ENCODE measurements at regions not wholly inside any gene's neighbourhood (a gene's known extent, or its start where the extent isn't known, plus 50 kb on each side); places are given as distances from the start of the nearest gene placed in this dataset.

DNA sequence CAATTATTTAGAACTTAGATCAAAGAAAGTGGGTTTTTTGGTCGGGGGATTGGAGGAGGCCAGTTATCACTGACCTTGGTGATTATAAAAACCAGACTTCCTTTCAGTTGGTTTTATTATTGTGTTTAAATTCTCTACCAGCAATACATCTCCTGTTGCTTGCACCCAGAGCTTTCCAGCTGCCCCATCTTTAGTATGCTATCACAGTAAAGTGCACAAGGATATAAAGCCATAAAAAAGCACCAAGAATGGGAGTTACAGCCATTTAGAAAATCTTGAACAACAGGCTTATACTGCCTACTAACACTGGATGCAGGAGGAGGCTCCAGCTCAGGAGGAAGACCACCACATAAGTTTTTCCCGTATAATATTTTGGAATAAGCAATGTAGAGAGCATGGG, 148.7 kb upstream of the OSR1 start:
- TF ChIP-seq SCRT2 (tag by site-specific recombination; IDR thresholded peaks at IDR 0.05), result 0 out of 2 replicates have a peak, but pooled peaks have one; percentile 18
- TF ChIP-seq ZNF530 (tag by site-specific recombination; IDR thresholded peaks at IDR 0.05; ENCODE audit: low read depth), result no peak
- TF ChIP-seq ZBTB1 (tag by site-specific recombination; IDR thresholded peaks at IDR 0.05), result no peak
- Histone ChIP-seq H3K36me3 (ENCODE audit: control insufficient read depth in 2 of 2, insufficient read depth in 1 of 2, low read length in 2 of 2) (no peaks in the 10 kb centered on the region), H3K9me3 (ENCODE audit: control insufficient read depth, insufficient read depth, low read depth, low read length) (no peaks in the 10 kb centered on the region), H3K27ac (ENCODE audit: extremely low read depth, low read depth, low read length) (no peak overlapping the region), H3K4me1 (ENCODE audit: control insufficient read depth, insufficient read depth, low read length) (peaks cover 19% of the 10 kb centered on the region), H3K4me3 (ENCODE audit: low read depth, low read length) (no peak overlapping the region)
- POLR2A ChIA-PET, result no interaction called here
- CTCF ChIA-PET, result interaction anchor here (0.9 kb wide), 1 partner anchor 9 kb away, joined by 5 read pairs; no protein-coding TSS in a partner anchor

DNA sequence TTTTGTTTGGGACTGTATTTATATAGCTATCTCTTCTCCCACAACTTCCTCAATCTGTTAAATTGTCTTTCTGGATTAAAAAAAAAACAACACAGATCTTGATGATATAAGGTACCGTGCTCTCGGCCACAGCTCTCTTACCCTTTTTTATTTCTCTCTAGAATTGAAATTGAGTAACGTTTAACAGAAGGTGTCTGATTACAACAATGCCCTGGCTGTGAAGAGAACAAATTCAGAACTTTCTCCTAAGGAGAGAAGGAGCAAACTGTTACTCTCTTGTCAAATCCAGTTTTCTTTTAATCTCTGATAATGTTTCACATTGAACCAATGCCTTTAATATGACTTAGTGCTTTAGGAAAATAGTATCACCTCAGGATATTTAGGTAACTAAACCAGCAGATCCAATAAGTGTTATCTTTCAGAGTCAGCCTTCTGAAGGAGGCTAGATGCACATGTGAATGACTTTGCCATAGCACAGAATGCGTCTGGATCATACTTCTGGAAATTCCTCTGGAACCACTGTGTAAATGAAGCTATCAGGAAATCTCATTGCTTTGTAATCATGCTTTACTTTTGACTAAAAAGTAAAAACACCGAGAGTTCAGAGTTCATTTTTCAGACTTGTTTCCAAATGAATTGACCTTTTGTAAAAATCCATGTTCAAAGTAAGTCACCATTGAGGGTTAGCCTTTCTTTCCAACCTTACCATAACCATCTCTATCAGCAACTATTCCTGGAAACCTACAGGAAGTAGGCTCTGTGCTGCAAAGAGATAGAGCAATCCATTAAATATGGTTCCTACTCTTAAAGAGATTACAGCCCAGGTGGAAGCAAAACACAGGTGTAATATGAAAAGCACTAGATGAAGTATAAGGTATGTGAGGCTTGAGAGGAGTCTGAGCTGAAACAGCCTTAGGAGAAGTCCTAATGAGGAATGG, 147.0 kb upstream of the OSR1 start:
- Histone ChIP-seq H3K36me3 (ENCODE audit: control insufficient read depth in 2 of 2, insufficient read depth in 1 of 2, low read length in 2 of 2) (no peaks in the 10 kb centered on the region), H3K4me3 (ENCODE audit: low read depth, low read length) (no peak overlapping the region), H3K9me3 (ENCODE audit: control insufficient read depth, insufficient read depth, low read depth, low read length) (no peaks in the 10 kb centered on the region), H3K4me1 (ENCODE audit: control insufficient read depth, insufficient read depth, low read length) (peaks cover 19% of the 10 kb centered on the region), H3K27ac (ENCODE audit: extremely low read depth, low read depth, low read length) (peak overlapping the region; percentile 71)
- TF ChIP-seq, protein P1, sequence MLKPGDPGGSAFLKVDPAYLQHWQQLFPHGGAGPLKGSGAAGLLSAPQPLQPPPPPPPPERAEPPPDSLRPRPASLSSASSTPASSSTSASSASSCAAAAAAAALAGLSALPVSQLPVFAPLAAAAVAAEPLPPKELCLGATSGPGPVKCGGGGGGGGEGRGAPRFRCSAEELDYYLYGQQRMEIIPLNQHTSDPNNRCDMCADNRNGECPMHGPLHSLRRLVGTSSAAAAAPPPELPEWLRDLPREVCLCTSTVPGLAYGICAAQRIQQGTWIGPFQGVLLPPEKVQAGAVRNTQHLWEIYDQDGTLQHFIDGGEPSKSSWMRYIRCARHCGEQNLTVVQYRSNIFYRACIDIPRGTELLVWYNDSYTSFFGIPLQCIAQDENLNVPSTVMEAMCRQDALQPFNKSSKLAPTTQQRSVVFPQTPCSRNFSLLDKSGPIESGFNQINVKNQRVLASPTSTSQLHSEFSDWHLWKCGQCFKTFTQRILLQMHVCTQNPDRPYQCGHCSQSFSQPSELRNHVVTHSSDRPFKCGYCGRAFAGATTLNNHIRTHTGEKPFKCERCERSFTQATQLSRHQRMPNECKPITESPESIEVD (tag by site-specific recombination; IDR thresholded peaks at IDR 0.05), result no peak
- TF ChIP-seq, protein P2, sequence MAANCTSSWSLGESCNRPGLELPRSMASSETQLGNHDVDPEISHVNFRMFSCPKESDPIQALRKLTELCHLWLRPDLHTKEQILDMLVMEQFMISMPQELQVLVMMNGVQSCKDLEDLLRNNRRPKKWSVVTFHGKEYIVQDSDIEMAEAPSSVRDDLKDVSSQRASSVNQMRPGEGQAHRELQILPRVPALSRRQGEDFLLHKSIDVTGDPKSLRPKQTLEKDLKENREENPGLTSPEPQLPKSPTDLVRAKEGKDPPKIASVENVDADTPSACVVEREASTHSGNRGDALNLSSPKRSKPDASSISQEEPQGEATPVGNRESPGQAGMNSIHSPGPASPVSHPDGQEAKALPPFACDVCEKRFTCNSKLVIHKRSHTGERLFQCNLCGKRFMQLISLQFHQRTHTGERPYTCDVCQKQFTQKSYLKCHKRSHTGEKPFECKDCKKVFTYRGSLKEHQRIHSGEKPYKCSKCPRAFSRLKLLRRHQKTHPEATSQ (tag by site-specific recombination; IDR thresholded peaks at IDR 0.05), result no peak
- TF ChIP-seq, protein P3, sequence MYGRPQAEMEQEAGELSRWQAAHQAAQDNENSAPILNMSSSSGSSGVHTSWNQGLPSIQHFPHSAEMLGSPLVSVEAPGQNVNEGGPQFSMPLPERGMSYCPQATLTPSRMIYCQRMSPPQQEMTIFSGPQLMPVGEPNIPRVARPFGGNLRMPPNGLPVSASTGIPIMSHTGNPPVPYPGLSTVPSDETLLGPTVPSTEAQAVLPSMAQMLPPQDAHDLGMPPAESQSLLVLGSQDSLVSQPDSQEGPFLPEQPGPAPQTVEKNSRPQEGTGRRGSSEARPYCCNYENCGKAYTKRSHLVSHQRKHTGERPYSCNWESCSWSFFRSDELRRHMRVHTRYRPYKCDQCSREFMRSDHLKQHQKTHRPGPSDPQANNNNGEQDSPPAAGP (tag by site-specific recombination; IDR thresholded peaks at IDR 0.05), result no peak
- TF ChIP-seq, protein P4, sequence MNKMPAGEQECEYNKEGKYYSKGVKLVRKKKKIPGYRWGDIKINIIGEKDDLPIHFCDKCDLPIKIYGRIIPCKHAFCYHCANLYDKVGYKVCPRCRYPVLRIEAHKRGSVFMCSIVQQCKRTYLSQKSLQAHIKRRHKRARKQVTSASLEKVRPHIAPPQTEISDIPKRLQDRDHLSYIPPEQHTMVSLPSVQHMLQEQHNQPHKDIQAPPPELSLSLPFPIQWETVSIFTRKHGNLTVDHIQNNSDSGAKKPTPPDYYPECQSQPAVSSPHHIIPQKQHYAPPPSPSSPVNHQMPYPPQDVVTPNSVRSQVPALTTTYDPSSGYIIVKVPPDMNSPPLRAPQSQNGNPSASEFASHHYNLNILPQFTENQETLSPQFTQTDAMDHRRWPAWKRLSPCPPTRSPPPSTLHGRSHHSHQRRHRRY (tag by site-specific recombination; IDR thresholded peaks at IDR 0.05), result no peak
- TF ChIP-seq, protein P5, sequence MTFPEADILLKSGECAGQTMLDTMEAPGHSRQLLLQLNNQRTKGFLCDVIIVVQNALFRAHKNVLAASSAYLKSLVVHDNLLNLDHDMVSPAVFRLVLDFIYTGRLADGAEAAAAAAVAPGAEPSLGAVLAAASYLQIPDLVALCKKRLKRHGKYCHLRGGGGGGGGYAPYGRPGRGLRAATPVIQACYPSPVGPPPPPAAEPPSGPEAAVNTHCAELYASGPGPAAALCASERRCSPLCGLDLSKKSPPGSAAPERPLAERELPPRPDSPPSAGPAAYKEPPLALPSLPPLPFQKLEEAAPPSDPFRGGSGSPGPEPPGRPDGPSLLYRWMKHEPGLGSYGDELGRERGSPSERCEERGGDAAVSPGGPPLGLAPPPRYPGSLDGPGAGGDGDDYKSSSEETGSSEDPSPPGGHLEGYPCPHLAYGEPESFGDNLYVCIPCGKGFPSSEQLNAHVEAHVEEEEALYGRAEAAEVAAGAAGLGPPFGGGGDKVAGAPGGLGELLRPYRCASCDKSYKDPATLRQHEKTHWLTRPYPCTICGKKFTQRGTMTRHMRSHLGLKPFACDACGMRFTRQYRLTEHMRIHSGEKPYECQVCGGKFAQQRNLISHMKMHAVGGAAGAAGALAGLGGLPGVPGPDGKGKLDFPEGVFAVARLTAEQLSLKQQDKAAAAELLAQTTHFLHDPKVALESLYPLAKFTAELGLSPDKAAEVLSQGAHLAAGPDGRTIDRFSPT (tag by site-specific recombination; IDR thresholded peaks at IDR 0.05), result no peak
- TF ChIP-seq ZNF23 (tag by site-specific recombination; IDR thresholded peaks at IDR 0.05; ENCODE audit: borderline replicate concordance), result no peak
- no peak for TF ChIP-seq ZNF677 (tag by site-specific recombination; IDR thresholded peaks at IDR 0.05)
- POLR2A ChIA-PET, result no interaction called here
- CTCF ChIA-PET, result no interaction called here
